ENCODE measurements at regions not wholly inside any gene's neighbourhood (a gene's known extent, or its start where the extent isn't known, plus 50 kb on each side); places are given as distances from the start of the nearest gene placed in this dataset.

- TF ChIP-seq SP1 (IDR thresholded peaks at IDR 0.05) = no peak
- TF ChIP-seq GABPA (IDR thresholded peaks at IDR 0.05 in 1 of 2, conservative IDR thresholded peaks at IDR 0.05 in 1 of 2) = no peak
Observed at GRCh38 chr1:229844675-229845074, 218.6 kb downstream of the URB2 start (continued).

- WGBS = 80% methylated on average over 4 of the region's 4 CpGs
- Histone ChIP-seq H3K36me3 (ENCODE audit: control insufficient read depth in 4 of 4, insufficient read depth in 3 of 4, low read depth in 1 of 4, low read length in 3 of 4) (no peaks in the 10 kb centered on the region), H3K9me3 (ENCODE audit: control insufficient read depth in 4 of 4, low read length in 3 of 4) (no peaks in the 10 kb centered on the region), H3K9ac (ENCODE audit: low read depth in 1 of 2, low read length in 2 of 2) (no peak overlapping the region), H3K4me1 (ENCODE audit: control insufficient read depth in 4 of 4, insufficient read depth in 4 of 4, low read length in 3 of 4) (no peaks in the 10 kb centered on the region), H3K27ac (ENCODE audit: low read depth in 1 of 2, low read length in 2 of 2) (no peak overlapping the region), H3K4me3 (ENCODE audit: low read depth in 1 of 3, low read length in 3 of 3) (no peak overlapping the region), H3K27me3 (ENCODE audit: control insufficient read depth in 4 of 4, insufficient read depth in 4 of 4, low read length in 3 of 4) (no peaks in the 10 kb centered on the region)
- DNase-seq (ENCODE audit: low spot score) = no peak
- TF ChIP-seq HNF4A (conservative IDR thresholded peaks at IDR 0.05) (no peak), RXRA (IDR thresholded peaks at IDR 0.05) (no peak), GABPA (IDR thresholded peaks at IDR 0.05 in 1 of 2, conservative IDR thresholded peaks at IDR 0.05 in 1 of 2) (no peak), SP1 (IDR thresholded peaks at IDR 0.05) (no peak), FOXA1 (IDR thresholded peaks at IDR 0.05) (no peak), TAF1 (conservative IDR thresholded peaks at IDR 0.05) (no peak), YY1 (IDR thresholded peaks at IDR 0.05) (no peak), REST (IDR thresholded peaks at IDR 0.05) (no peak), NR2F2 (IDR thresholded peaks at IDR 0.05) (no peak), RAD21 (IDR thresholded peaks at IDR 0.05) (no peak), JUND (IDR thresholded peaks at IDR 0.05) (no peak), EGR1 (IDR thresholded peaks at IDR 0.05; ENCODE audit: low read depth in 2 of 2) (no peak), ZBTB33 (IDR thresholded peaks at IDR 0.05) (no peak), HNF4G (IDR thresholded peaks at IDR 0.05) (no peak), MAX (IDR thresholded peaks at IDR 0.05) (no peak), FOXA2 (IDR thresholded peaks at IDR 0.05) (no peak), ATF3 (IDR thresholded peaks at IDR 0.05) (no peak), CTCF (IDR thresholded peaks at IDR 0.05; ENCODE audit: low read depth, low read length, missing input control) (no peak)
Observed at GRCh38 chr1:229845410-229846138, 219.5 kb downstream of the URB2 start.

Data from liver (tissue), 8 donors.